ENCODE measurements at regions not wholly inside any gene's neighbourhood (a gene's known extent, or its start where the extent isn't known, plus 50 kb on each side); places are given as distances from the start of the nearest gene placed in this dataset.

- no peak overlapping the region for H3K27ac Mint-ChIP-seq (ENCODE audit: unreplicated experiment)
- DNase-seq (ENCODE audit: extremely low spot score, unreplicated experiment) = no peak
These were observed 506.9 kb upstream of the FAM47C start for GRCh38 chrX:36501169-36501702.

GRCh38 chrX:36504625-36505024, 503.5 kb upstream of the FAM47C start:
- no peaks in the 10 kb centered on the region for H3K27me3 Mint-ChIP-seq (ENCODE audit: unreplicated experiment)
- no peak overlapping the region for H3K4me3 Mint-ChIP-seq (ENCODE audit: unreplicated experiment)
- H3K27ac Mint-ChIP-seq (ENCODE audit: unreplicated experiment) = no peak overlapping the region
- no peak for TF ChIP-seq CTCF (IDR thresholded peaks at IDR 0.05)
- peaks cover 51% of the 10 kb centered on the region for H3K9me3 Mint-ChIP-seq (ENCODE audit: unreplicated experiment)
- H3K36me3 Mint-ChIP-seq (ENCODE audit: unreplicated experiment) = no peaks in the 10 kb centered on the region
- no peaks in the 10 kb centered on the region for H3K4me1 Mint-ChIP-seq (ENCODE audit: unreplicated experiment)
- DNase-seq (ENCODE audit: extremely low spot score, unreplicated experiment) = no peak

More at GRCh38 chrX:36501169-36501702, 506.9 kb upstream of the FAM47C start:
- Mint-ChIP-seq H3K4me1 (ENCODE audit: unreplicated experiment) (no peaks in the 10 kb centered on the region), H3K27me3 (ENCODE audit: unreplicated experiment) (no peaks in the 10 kb centered on the region), H3K9me3 (ENCODE audit: unreplicated experiment) (peaks cover 40% of the 10 kb centered on the region), H3K36me3 (ENCODE audit: unreplicated experiment) (no peaks in the 10 kb centered on the region), H3K4me3 (ENCODE audit: unreplicated experiment) (no peak overlapping the region)
- no peak for TF ChIP-seq CTCF (IDR thresholded peaks at IDR 0.05)

- Mint-ChIP-seq H3K4me3 (ENCODE audit: unreplicated experiment) (no peak overlapping the region), H3K4me1 (ENCODE audit: unreplicated experiment) (no peaks in the 10 kb centered on the region), H3K9me3 (ENCODE audit: unreplicated experiment) (peaks cover 53% of the 10 kb centered on the region), H3K27me3 (ENCODE audit: unreplicated experiment) (no peaks in the 10 kb centered on the region), H3K27ac (ENCODE audit: unreplicated experiment) (no peak overlapping the region), H3K36me3 (ENCODE audit: unreplicated experiment) (no peaks in the 10 kb centered on the region)
- no peak for TF ChIP-seq CTCF (IDR thresholded peaks at IDR 0.05)
- DNase-seq (ENCODE audit: extremely low spot score, unreplicated experiment) = no peak
These were observed 500.1 kb upstream of the FAM47C start for GRCh38 chrX:36508042-36508441.

GRCh38 chrX:36510736-36511135, 497.4 kb upstream of the FAM47C start:
- H3K4me1 Mint-ChIP-seq (ENCODE audit: unreplicated experiment) = no peaks in the 10 kb centered on the region
- no peaks in the 10 kb centered on the region for H3K36me3 Mint-ChIP-seq (ENCODE audit: unreplicated experiment)
- H3K27ac Mint-ChIP-seq (ENCODE audit: unreplicated experiment) = no peak overlapping the region
- H3K27me3 Mint-ChIP-seq (ENCODE audit: unreplicated experiment) = no peaks in the 10 kb centered on the region
- no peak for TF ChIP-seq CTCF (IDR thresholded peaks at IDR 0.05)
- DNase-seq (ENCODE audit: extremely low spot score, unreplicated experiment) = no peak
- no peak overlapping the region for H3K4me3 Mint-ChIP-seq (ENCODE audit: unreplicated experiment)
- H3K9me3 Mint-ChIP-seq (ENCODE audit: unreplicated experiment) = peaks cover 58% of the 10 kb centered on the region

- no peaks in the 10 kb centered on the region for H3K4me1 Mint-ChIP-seq (ENCODE audit: unreplicated experiment)
- no peak for DNase-seq (ENCODE audit: extremely low spot score, unreplicated experiment)
- no peaks in the 10 kb centered on the region for H3K27me3 Mint-ChIP-seq (ENCODE audit: unreplicated experiment)
- no peaks in the 10 kb centered on the region for H3K36me3 Mint-ChIP-seq (ENCODE audit: unreplicated experiment)
- no peak overlapping the region for H3K4me3 Mint-ChIP-seq (ENCODE audit: unreplicated experiment)
- peaks cover 21% of the 10 kb centered on the region for H3K9me3 Mint-ChIP-seq (ENCODE audit: unreplicated experiment)
- H3K27ac Mint-ChIP-seq (ENCODE audit: unreplicated experiment) = no peak overlapping the region
- no peak for TF ChIP-seq CTCF (IDR thresholded peaks at IDR 0.05)
These were observed 479.5 kb upstream of the FAM47C start for GRCh38 chrX:36528661-36529060.

All from osteocyte (in vitro differentiated cells).